ENCODE measurements at regions not wholly inside any gene's neighbourhood (a gene's known extent, or its start where the extent isn't known, plus 50 kb on each side); places are given as distances from the start of the nearest gene placed in this dataset.
"Not testable (repeated sequence)": the region's sequence is repeated elsewhere in the genome, so short reads cannot be mapped to it uniquely, and the experiment has no call there.

- DNase-seq, result peak; percentile 30
Measured at GRCh38 chr5:82466986-82467561, 188.9 kb upstream of the RPS23 start.

- DNase-seq, result no peak
Measured at GRCh38 chr5:82465235-82465634, 187.1 kb upstream of the RPS23 start.

GRCh38 chr5:82459626-82460025, 181.5 kb upstream of the RPS23 start:
- peak; percentile 13 for DNase-seq

GRCh38 chr5:82455317-82455716, 177.2 kb upstream of the RPS23 start:
- not testable (repeated sequence) for DNase-seq

GRCh38 chr5:82448374-82448773, 170.2 kb upstream of the RPS23 start:
- no peak for DNase-seq

- no peak for DNase-seq
Measured at GRCh38 chr5:82447913-82448312, 169.8 kb upstream of the RPS23 start.

- no peak for DNase-seq
Measured at GRCh38 chr5:82446809-82447208, 168.7 kb upstream of the RPS23 start.

- DNase-seq, result no peak
Measured at GRCh38 chr5:82445726-82446335, 167.7 kb upstream of the RPS23 start.

GRCh38 chr5:82439750-82440445, 161.7 kb upstream of the RPS23 start:
- no peak for DNase-seq

GRCh38 chr5:82437565-82437964, 159.4 kb upstream of the RPS23 start:
- DNase-seq, result not testable (repeated sequence)

- DNase-seq, result no peak
Measured at GRCh38 chr5:82436291-82436690, 158.1 kb upstream of the RPS23 start.

GRCh38 chr5:82434696-82435660, 156.8 kb upstream of the RPS23 start:
- DNase-seq, result not testable (repeated sequence)

- no peak for DNase-seq
Measured at GRCh38 chr5:82426464-82427154, 148.5 kb upstream of the RPS23 start.

- no peak for DNase-seq
Measured at GRCh38 chr5:82425591-82425990, 147.4 kb upstream of the RPS23 start.

GRCh38 chr5:82424211-82424610, 146.1 kb upstream of the RPS23 start:
- DNase-seq, result no peak

GRCh38 chr5:82422751-82423181, 144.6 kb upstream of the RPS23 start:
- no peak for DNase-seq

- no peak for DNase-seq
Measured at GRCh38 chr5:82422001-82422740, 144.0 kb upstream of the RPS23 start.

- DNase-seq, result no peak
Measured at GRCh38 chr5:82421119-82421518, 143.0 kb upstream of the RPS23 start.

GRCh38 chr5:82420524-82420923, 142.4 kb upstream of the RPS23 start:
- DNase-seq, result not testable (repeated sequence)

- no peak for DNase-seq
Measured at GRCh38 chr5:82419559-82420332, 141.6 kb upstream of the RPS23 start.

- DNase-seq, result no peak
Measured at GRCh38 chr5:82418608-82418950, 140.4 kb upstream of the RPS23 start.
